ENCODE measurements at regions not wholly inside any gene's neighbourhood (a gene's known extent, or its start where the extent isn't known, plus 50 kb on each side); places are given as distances from the start of the nearest gene placed in this dataset.

- H3K4me1 ChIP-seq (ENCODE audit: control insufficient read depth, insufficient read depth, low read length, unreplicated experiment): peaks cover 19% of the 10 kb centered on the region
- H2AFZ ChIP-seq (ENCODE audit: low read length, unreplicated experiment): no peak overlapping the region
- H3K27ac ChIP-seq (ENCODE audit: low read depth, low read length): no peak overlapping the region
- no peaks in the 10 kb centered on the region for H3K79me2 ChIP-seq (ENCODE audit: control insufficient read depth, insufficient read depth, low read length, unreplicated experiment)
- no peaks in the 10 kb centered on the region for H3K36me3 ChIP-seq (ENCODE audit: insufficient read depth, low read length)
- no peaks in the 10 kb centered on the region for H3K27me3 ChIP-seq (ENCODE audit: insufficient read depth, low read length)
- H3K4me3 ChIP-seq (ENCODE audit: low read depth, low read length): no peak overlapping the region
Observed at GRCh38 chr2:71944806-71945602, 202.7 kb downstream of the CYP26B1 start.

GRCh38 chr2:71944183-71944550 lies 203.5 kb downstream of the CYP26B1 start:
- Histone ChIP-seq H3K36me3 (ENCODE audit: insufficient read depth, low read length) (no peaks in the 10 kb centered on the region), H2AFZ (ENCODE audit: low read length, unreplicated experiment) (no peak overlapping the region), H3K27ac (ENCODE audit: low read depth, low read length) (no peak overlapping the region), H3K4me3 (ENCODE audit: low read depth, low read length) (no peak overlapping the region), H3K79me2 (ENCODE audit: control insufficient read depth, insufficient read depth, low read length, unreplicated experiment) (no peaks in the 10 kb centered on the region), H3K27me3 (ENCODE audit: insufficient read depth, low read length) (no peaks in the 10 kb centered on the region), H3K4me1 (ENCODE audit: control insufficient read depth, insufficient read depth, low read length, unreplicated experiment) (peaks cover 10% of the 10 kb centered on the region)

- H3K27me3 ChIP-seq (ENCODE audit: insufficient read depth, low read length): no peaks in the 10 kb centered on the region
- no peaks in the 10 kb centered on the region for H3K36me3 ChIP-seq (ENCODE audit: insufficient read depth, low read length)
- H3K4me1 ChIP-seq (ENCODE audit: control insufficient read depth, insufficient read depth, low read length, unreplicated experiment): peaks cover 4% of the 10 kb centered on the region
- H3K79me2 ChIP-seq (ENCODE audit: control insufficient read depth, insufficient read depth, low read length, unreplicated experiment): no peaks in the 10 kb centered on the region
- no peak overlapping the region for H3K4me3 ChIP-seq (ENCODE audit: low read depth, low read length)
- no peak overlapping the region for H3K27ac ChIP-seq (ENCODE audit: low read depth, low read length)
- H2AFZ ChIP-seq (ENCODE audit: low read length, unreplicated experiment): no peak overlapping the region
Observed at GRCh38 chr2:71943238-71944182, 204.2 kb downstream of the CYP26B1 start.

GRCh38 chr2:71941726-71942525 lies 205.7 kb downstream of the CYP26B1 start:
- H2AFZ ChIP-seq (ENCODE audit: low read length, unreplicated experiment): no peak overlapping the region
- H3K27ac ChIP-seq (ENCODE audit: low read depth, low read length): no peak overlapping the region
- H3K27me3 ChIP-seq (ENCODE audit: insufficient read depth, low read length): no peaks in the 10 kb centered on the region
- no peaks in the 10 kb centered on the region for H3K4me1 ChIP-seq (ENCODE audit: control insufficient read depth, insufficient read depth, low read length, unreplicated experiment)
- H3K79me2 ChIP-seq (ENCODE audit: control insufficient read depth, insufficient read depth, low read length, unreplicated experiment): no peaks in the 10 kb centered on the region
- no peak overlapping the region for H3K4me3 ChIP-seq (ENCODE audit: low read depth, low read length)
- H3K36me3 ChIP-seq (ENCODE audit: insufficient read depth, low read length): no peaks in the 10 kb centered on the region

GRCh38 chr2:71940695-71941094 lies 207.0 kb downstream of the CYP26B1 start:
- H3K79me2 ChIP-seq (ENCODE audit: control insufficient read depth, insufficient read depth, low read length, unreplicated experiment): no peaks in the 10 kb centered on the region
- no peaks in the 10 kb centered on the region for H3K36me3 ChIP-seq (ENCODE audit: insufficient read depth, low read length)
- no peak overlapping the region for H2AFZ ChIP-seq (ENCODE audit: low read length, unreplicated experiment)
- H3K27me3 ChIP-seq (ENCODE audit: insufficient read depth, low read length): no peaks in the 10 kb centered on the region
- H3K4me3 ChIP-seq (ENCODE audit: low read depth, low read length): no peak overlapping the region
- H3K4me1 ChIP-seq (ENCODE audit: control insufficient read depth, insufficient read depth, low read length, unreplicated experiment): peaks cover 3% of the 10 kb centered on the region
- H3K27ac ChIP-seq (ENCODE audit: low read depth, low read length): no peak overlapping the region

- no peak overlapping the region for H2AFZ ChIP-seq (ENCODE audit: low read length, unreplicated experiment)
- no peak overlapping the region for H3K4me3 ChIP-seq (ENCODE audit: low read depth, low read length)
- no peak overlapping the region for H3K27ac ChIP-seq (ENCODE audit: low read depth, low read length)
- no peaks in the 10 kb centered on the region for H3K27me3 ChIP-seq (ENCODE audit: insufficient read depth, low read length)
- H3K4me1 ChIP-seq (ENCODE audit: control insufficient read depth, insufficient read depth, low read length, unreplicated experiment): peaks cover 12% of the 10 kb centered on the region
- H3K36me3 ChIP-seq (ENCODE audit: insufficient read depth, low read length): no peaks in the 10 kb centered on the region
- no peaks in the 10 kb centered on the region for H3K79me2 ChIP-seq (ENCODE audit: control insufficient read depth, insufficient read depth, low read length, unreplicated experiment)
Observed at GRCh38 chr2:71939588-71940535, 207.8 kb downstream of the CYP26B1 start.

- no peak overlapping the region for H3K27ac ChIP-seq (ENCODE audit: low read depth, low read length)
- no peak overlapping the region for H2AFZ ChIP-seq (ENCODE audit: low read length, unreplicated experiment)
- no peaks in the 10 kb centered on the region for H3K27me3 ChIP-seq (ENCODE audit: insufficient read depth, low read length)
- H3K36me3 ChIP-seq (ENCODE audit: insufficient read depth, low read length): no peaks in the 10 kb centered on the region
- H3K4me3 ChIP-seq (ENCODE audit: low read depth, low read length): no peak overlapping the region
- no peaks in the 10 kb centered on the region for H3K79me2 ChIP-seq (ENCODE audit: control insufficient read depth, insufficient read depth, low read length, unreplicated experiment)
- peaks cover 21% of the 10 kb centered on the region for H3K4me1 ChIP-seq (ENCODE audit: control insufficient read depth, insufficient read depth, low read length, unreplicated experiment)
Observed at GRCh38 chr2:71938659-71939587, 208.7 kb downstream of the CYP26B1 start.

- no peaks in the 10 kb centered on the region for H3K79me2 ChIP-seq (ENCODE audit: control insufficient read depth, insufficient read depth, low read length, unreplicated experiment)
- no peak overlapping the region for H3K27ac ChIP-seq (ENCODE audit: low read depth, low read length)
- H3K4me1 ChIP-seq (ENCODE audit: control insufficient read depth, insufficient read depth, low read length, unreplicated experiment): peaks cover 24% of the 10 kb centered on the region
- no peak overlapping the region for H3K4me3 ChIP-seq (ENCODE audit: low read depth, low read length)
- H2AFZ ChIP-seq (ENCODE audit: low read length, unreplicated experiment): no peak overlapping the region
- no peaks in the 10 kb centered on the region for H3K27me3 ChIP-seq (ENCODE audit: insufficient read depth, low read length)
- H3K36me3 ChIP-seq (ENCODE audit: insufficient read depth, low read length): no peaks in the 10 kb centered on the region
Observed at GRCh38 chr2:71938108-71938507, 209.6 kb downstream of the CYP26B1 start.

- H3K27ac ChIP-seq (ENCODE audit: low read depth, low read length): no peak overlapping the region
- no peaks in the 10 kb centered on the region for H3K79me2 ChIP-seq (ENCODE audit: control insufficient read depth, insufficient read depth, low read length, unreplicated experiment)
- H3K27me3 ChIP-seq (ENCODE audit: insufficient read depth, low read length): no peaks in the 10 kb centered on the region
- no peak overlapping the region for H2AFZ ChIP-seq (ENCODE audit: low read length, unreplicated experiment)
- no peak overlapping the region for H3K4me3 ChIP-seq (ENCODE audit: low read depth, low read length)
- H3K36me3 ChIP-seq (ENCODE audit: insufficient read depth, low read length): no peaks in the 10 kb centered on the region
- H3K4me1 ChIP-seq (ENCODE audit: control insufficient read depth, insufficient read depth, low read length, unreplicated experiment): peaks cover 24% of the 10 kb centered on the region
Observed at GRCh38 chr2:71937396-71937795, 210.3 kb downstream of the CYP26B1 start.
